ENCODE measurements at regions not wholly inside any gene's neighbourhood (a gene's known extent, or its start where the extent isn't known, plus 50 kb on each side); places are given as distances from the start of the nearest gene placed in this dataset.

- TF ChIP-seq EZH2phosphoT487 (IDR thresholded peaks at IDR 0.05; ENCODE audit: borderline replicate concordance, low read length): no peak
- TF ChIP-seq CTCF (IDR thresholded peaks at IDR 0.05; ENCODE audit: low read depth, low read length, poor library complexity, severe bottlenecking): no peak
- Histone ChIP-seq H3K4me3 (ENCODE audit: low read length) (no peak overlapping the region), H3K79me2 (ENCODE audit: control insufficient read depth, low read length) (no peaks in the 10 kb centered on the region), H3K9me2 (replicated peaks; ENCODE audit: control insufficient read depth, low read length) (no peaks in the 10 kb centered on the region), H3F3A (ENCODE audit: control insufficient read depth, insufficient read depth) (no peaks in the 10 kb centered on the region), H3K9me3 (ENCODE audit: control insufficient read depth, insufficient read depth, low read length) (no peaks in the 10 kb centered on the region), H3K36me3 (ENCODE audit: control insufficient read depth, low read length) (no peaks in the 10 kb centered on the region), H3K4me2 (ENCODE audit: low read length) (no peak overlapping the region), H3K27ac (ENCODE audit: low read depth, low read length) (no peak overlapping the region), H3K4me1 (ENCODE audit: control insufficient read depth, low read length) (no peaks in the 10 kb centered on the region), H3K27me3 (ENCODE audit: control insufficient read depth, low read length) (no peaks in the 10 kb centered on the region), H4K20me1 (ENCODE audit: control insufficient read depth, insufficient read depth, low read depth, low read length) (no peaks in the 10 kb centered on the region)
Measured at GRCh38 chr6:23533311-23533710, 592.7 kb upstream of the NRSN1 start.

GRCh38 chr6:23533944-23534343, 592.1 kb upstream of the NRSN1 start:
- H3K9me2 ChIP-seq (replicated peaks; ENCODE audit: control insufficient read depth, low read length): no peaks in the 10 kb centered on the region
- H3K79me2 ChIP-seq (ENCODE audit: control insufficient read depth, low read length): no peaks in the 10 kb centered on the region
- H3K4me3 ChIP-seq (ENCODE audit: low read length): no peak overlapping the region
- H3K4me1 ChIP-seq (ENCODE audit: control insufficient read depth, low read length): no peaks in the 10 kb centered on the region
- no peaks in the 10 kb centered on the region for H3K9me3 ChIP-seq (ENCODE audit: control insufficient read depth, insufficient read depth, low read length)
- H3F3A ChIP-seq (ENCODE audit: control insufficient read depth, insufficient read depth): no peaks in the 10 kb centered on the region
- H3K36me3 ChIP-seq (ENCODE audit: control insufficient read depth, low read length): no peaks in the 10 kb centered on the region
- no peak overlapping the region for H3K27ac ChIP-seq (ENCODE audit: low read depth, low read length)
- TF ChIP-seq EZH2phosphoT487 (IDR thresholded peaks at IDR 0.05; ENCODE audit: borderline replicate concordance, low read length) (no peak), CTCF (IDR thresholded peaks at IDR 0.05; ENCODE audit: low read depth, low read length, poor library complexity, severe bottlenecking) (no peak)
- H3K4me2 ChIP-seq (ENCODE audit: low read length): no peak overlapping the region
- H4K20me1 ChIP-seq (ENCODE audit: control insufficient read depth, insufficient read depth, low read depth, low read length): no peaks in the 10 kb centered on the region
- H3K27me3 ChIP-seq (ENCODE audit: control insufficient read depth, low read length): no peaks in the 10 kb centered on the region

- no peaks in the 10 kb centered on the region for H3K36me3 ChIP-seq (ENCODE audit: control insufficient read depth, low read length)
- H3F3A ChIP-seq (ENCODE audit: control insufficient read depth, insufficient read depth): no peaks in the 10 kb centered on the region
- no peaks in the 10 kb centered on the region for H3K9me3 ChIP-seq (ENCODE audit: control insufficient read depth, insufficient read depth, low read length)
- H3K9me2 ChIP-seq (replicated peaks; ENCODE audit: control insufficient read depth, low read length): no peaks in the 10 kb centered on the region
- no peak overlapping the region for H3K27ac ChIP-seq (ENCODE audit: low read depth, low read length)
- no peaks in the 10 kb centered on the region for H3K79me2 ChIP-seq (ENCODE audit: control insufficient read depth, low read length)
- H3K4me1 ChIP-seq (ENCODE audit: control insufficient read depth, low read length): no peaks in the 10 kb centered on the region
- no peak overlapping the region for H3K4me3 ChIP-seq (ENCODE audit: low read length)
- no peaks in the 10 kb centered on the region for H3K27me3 ChIP-seq (ENCODE audit: control insufficient read depth, low read length)
- no peak for TF ChIP-seq EZH2phosphoT487 (IDR thresholded peaks at IDR 0.05; ENCODE audit: borderline replicate concordance, low read length)
- no peak for TF ChIP-seq CTCF (IDR thresholded peaks at IDR 0.05; ENCODE audit: low read depth, low read length, poor library complexity, severe bottlenecking)
- no peaks in the 10 kb centered on the region for H4K20me1 ChIP-seq (ENCODE audit: control insufficient read depth, insufficient read depth, low read depth, low read length)
- H3K4me2 ChIP-seq (ENCODE audit: low read length): no peak overlapping the region
Measured at GRCh38 chr6:23534351-23534750, 591.7 kb upstream of the NRSN1 start.

GRCh38 chr6:23535101-23535500, 590.9 kb upstream of the NRSN1 start:
- TF ChIP-seq EZH2phosphoT487 (IDR thresholded peaks at IDR 0.05; ENCODE audit: borderline replicate concordance, low read length): no peak
- TF ChIP-seq CTCF (IDR thresholded peaks at IDR 0.05; ENCODE audit: low read depth, low read length, poor library complexity, severe bottlenecking): no peak
- H3K27ac ChIP-seq (ENCODE audit: low read depth, low read length): no peak overlapping the region
- H3K36me3 ChIP-seq (ENCODE audit: control insufficient read depth, low read length): no peaks in the 10 kb centered on the region

More at GRCh38 chr6:23535101-23535500, 590.9 kb upstream of the NRSN1 start:
- H3K4me2 ChIP-seq (ENCODE audit: low read length): no peak overlapping the region
- H4K20me1 ChIP-seq (ENCODE audit: control insufficient read depth, insufficient read depth, low read depth, low read length): no peaks in the 10 kb centered on the region
- H3K4me3 ChIP-seq (ENCODE audit: low read length): no peak overlapping the region
- H3K9me2 ChIP-seq (replicated peaks; ENCODE audit: control insufficient read depth, low read length): no peaks in the 10 kb centered on the region
- H3K27me3 ChIP-seq (ENCODE audit: control insufficient read depth, low read length): no peaks in the 10 kb centered on the region
- H3K79me2 ChIP-seq (ENCODE audit: control insufficient read depth, low read length): no peaks in the 10 kb centered on the region
- no peaks in the 10 kb centered on the region for H3K9me3 ChIP-seq (ENCODE audit: control insufficient read depth, insufficient read depth, low read length)
- H3F3A ChIP-seq (ENCODE audit: control insufficient read depth, insufficient read depth): no peaks in the 10 kb centered on the region
- H3K4me1 ChIP-seq (ENCODE audit: control insufficient read depth, low read length): no peaks in the 10 kb centered on the region

Data from DOHH2 (cell line).